ENCODE measurements at regions not wholly inside any gene's neighbourhood (a gene's known extent, or its start where the extent isn't known, plus 50 kb on each side); places are given as distances from the start of the nearest gene placed in this dataset.

DNA sequence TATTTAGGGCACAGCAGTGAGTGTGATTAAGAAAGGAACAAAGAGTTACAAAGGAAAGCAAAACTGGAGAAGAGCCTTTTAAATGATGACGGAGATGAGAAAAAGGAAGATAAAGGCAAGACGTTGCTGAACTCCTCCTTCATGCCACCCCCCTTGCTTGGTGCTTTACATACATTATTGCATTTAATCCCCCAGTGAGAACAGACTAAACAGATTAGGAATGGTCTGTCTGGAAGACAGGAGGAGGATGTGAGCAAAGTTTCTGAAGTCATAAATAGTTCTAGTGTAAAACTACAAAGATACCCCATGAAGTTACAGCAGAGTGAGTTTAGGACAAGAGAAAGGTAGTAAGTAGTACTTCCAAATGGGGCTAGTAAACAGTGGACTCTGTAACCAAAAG is 113.5 kb downstream of the PLCE1 start:
- no peak for FAIRE-seq
- no peak overlapping the region for H3K4me3 ChIP-seq
- DNase-seq, result no peak
- H3K36me3 ChIP-seq, result no peaks in the 10 kb centered on the region
- intact Hi-C loops (cut with DNase I), result no loop called here
- H3K9me3 ChIP-seq, result no peaks in the 10 kb centered on the region
- ATAC-seq, result no peak
- 47 to 48% methylated on average over 2 of the region's 2 CpGs for WGBS, 2 donors
- H3K27ac ChIP-seq, result no peak overlapping the region
- no peaks in the 10 kb centered on the region for H3K27me3 ChIP-seq
- H3K4me1 ChIP-seq, result no peaks in the 10 kb centered on the region
- TF ChIP-seq, protein P1, sequence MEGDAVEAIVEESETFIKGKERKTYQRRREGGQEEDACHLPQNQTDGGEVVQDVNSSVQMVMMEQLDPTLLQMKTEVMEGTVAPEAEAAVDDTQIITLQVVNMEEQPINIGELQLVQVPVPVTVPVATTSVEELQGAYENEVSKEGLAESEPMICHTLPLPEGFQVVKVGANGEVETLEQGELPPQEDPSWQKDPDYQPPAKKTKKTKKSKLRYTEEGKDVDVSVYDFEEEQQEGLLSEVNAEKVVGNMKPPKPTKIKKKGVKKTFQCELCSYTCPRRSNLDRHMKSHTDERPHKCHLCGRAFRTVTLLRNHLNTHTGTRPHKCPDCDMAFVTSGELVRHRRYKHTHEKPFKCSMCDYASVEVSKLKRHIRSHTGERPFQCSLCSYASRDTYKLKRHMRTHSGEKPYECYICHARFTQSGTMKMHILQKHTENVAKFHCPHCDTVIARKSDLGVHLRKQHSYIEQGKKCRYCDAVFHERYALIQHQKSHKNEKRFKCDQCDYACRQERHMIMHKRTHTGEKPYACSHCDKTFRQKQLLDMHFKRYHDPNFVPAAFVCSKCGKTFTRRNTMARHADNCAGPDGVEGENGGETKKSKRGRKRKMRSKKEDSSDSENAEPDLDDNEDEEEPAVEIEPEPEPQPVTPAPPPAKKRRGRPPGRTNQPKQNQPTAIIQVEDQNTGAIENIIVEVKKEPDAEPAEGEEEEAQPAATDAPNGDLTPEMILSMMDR (IDR thresholded peaks at IDR 0.05), result no peak

DNA sequence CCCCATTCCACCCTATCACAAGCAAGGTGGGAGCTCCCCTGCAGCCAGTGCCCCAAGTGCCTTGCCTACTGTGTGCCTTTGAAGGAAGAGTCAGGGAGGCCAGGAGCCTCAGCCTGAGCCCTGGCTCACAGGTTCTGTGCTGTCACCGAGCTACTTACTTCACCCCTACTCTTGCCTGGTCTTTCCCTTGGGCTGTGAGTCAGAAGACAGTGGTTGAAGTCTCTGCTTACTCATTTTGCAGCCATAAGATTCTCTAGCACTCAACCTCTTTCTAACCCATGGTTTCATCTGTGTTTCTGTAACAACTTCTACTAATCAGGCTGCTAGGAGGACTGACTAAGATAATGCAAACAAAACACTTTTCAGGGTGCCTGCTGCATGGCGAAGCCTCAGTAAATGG is 114.5 kb downstream of the PLCE1 start:
- H3K27me3 ChIP-seq, result no peaks in the 10 kb centered on the region
- H3K4me3 ChIP-seq, result no peak overlapping the region
- TF ChIP-seq, protein P1 (IDR thresholded peaks at IDR 0.05), result no peak
- H3K27ac ChIP-seq, result no peak overlapping the region
- FAIRE-seq (no peak), DNase-seq (no peak), ATAC-seq (peak in 1 of 4 donors; percentile 26)
- H3K4me1 ChIP-seq, result no peaks in the 10 kb centered on the region
- 88 to 93% methylated on average over 2 of the region's 2 CpGs for WGBS, 2 donors
- intact Hi-C loops (cut with DNase I), result no loop called here
- H3K9me3 ChIP-seq, result no peaks in the 10 kb centered on the region
- no peaks in the 10 kb centered on the region for H3K36me3 ChIP-seq

DNA sequence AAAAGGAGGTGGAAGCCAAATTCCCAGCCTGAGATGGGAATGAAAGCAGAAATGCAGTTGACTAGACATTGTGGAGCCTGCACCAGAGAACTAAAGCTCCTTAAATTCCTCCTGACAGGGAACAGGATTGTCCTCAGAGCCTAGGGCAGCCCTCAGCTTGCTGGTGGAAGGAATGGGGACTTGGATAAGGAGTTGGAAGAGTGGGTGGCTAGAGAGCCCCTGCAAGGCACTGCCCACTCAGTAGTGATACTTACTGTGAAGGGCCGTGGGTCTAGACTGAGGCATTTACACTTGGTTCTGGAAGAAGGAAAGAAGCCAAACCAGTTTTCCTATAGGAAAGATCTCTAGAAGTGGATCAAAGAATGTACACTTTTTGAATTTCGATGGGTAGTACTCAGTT is 117.6 kb downstream of the PLCE1 start:
- no peak for ATAC-seq
- Histone ChIP-seq H3K36me3 (no peaks in the 10 kb centered on the region), H3K4me1 (no peaks in the 10 kb centered on the region), H3K9me3 (no peaks in the 10 kb centered on the region), H3K4me3 (no peak overlapping the region), H3K27me3 (no peaks in the 10 kb centered on the region), H3K27ac (no peak overlapping the region)
- TF ChIP-seq, protein P1 (IDR thresholded peaks at IDR 0.05), result no peak
- 56 to 71% methylated on average over 2 of the region's 2 CpGs for WGBS, 2 donors
- no peak for FAIRE-seq
- DNase-seq, result no peak
- intact Hi-C loops (cut with DNase I), result no loop called here

DNA sequence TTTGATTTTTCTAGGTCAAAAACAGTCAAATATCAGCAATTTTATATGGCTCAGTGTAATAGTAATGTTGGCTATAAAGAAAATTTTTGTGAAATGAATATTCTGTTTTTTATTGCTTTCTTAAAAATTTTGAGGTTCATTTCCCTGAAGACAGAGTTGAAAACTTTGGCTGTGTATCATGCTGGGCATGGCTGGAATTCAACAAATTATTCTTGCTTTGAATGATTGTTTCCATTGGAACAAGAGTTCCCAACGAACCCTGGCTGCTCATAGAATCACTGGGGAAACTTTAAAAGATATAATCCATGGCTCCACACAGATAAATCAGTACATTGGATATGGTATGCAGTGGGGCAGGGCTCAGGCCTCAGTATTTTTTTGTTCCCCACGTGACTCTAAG is 118.6 kb downstream of the PLCE1 start:
- ATAC-seq (no peak), FAIRE-seq (no peak), DNase-seq (no peak)
- Histone ChIP-seq H3K36me3 (no peaks in the 10 kb centered on the region), H3K4me1 (no peaks in the 10 kb centered on the region), H3K9me3 (no peaks in the 10 kb centered on the region), H3K27ac (no peak overlapping the region), H3K4me3 (no peak overlapping the region), H3K27me3 (no peaks in the 10 kb centered on the region)
- 79 to 85% methylated on average over 2 of the region's 2 CpGs for WGBS, 2 donors
- intact Hi-C loops (cut with DNase I), result no loop called here
- TF ChIP-seq, protein P1 (IDR thresholded peaks at IDR 0.05), result no peak

GRCh38 chr10:94115725-94116124 is 122.0 kb downstream of the PLCE1 start:
- intact Hi-C loops (cut with DNase I), result no loop called here
- Histone ChIP-seq H3K27ac (no peak overlapping the region), H3K27me3 (no peaks in the 10 kb centered on the region), H3K4me1 (no peaks in the 10 kb centered on the region), H3K9me3 (no peaks in the 10 kb centered on the region), H3K4me3 (no peak overlapping the region), H3K36me3 (no peaks in the 10 kb centered on the region)
- ATAC-seq (no peak), DNase-seq (no peak), FAIRE-seq (no peak)
- 82 to 88% methylated on average over 4 of the region's 4 CpGs for WGBS, 2 donors
- TF ChIP-seq, protein P1 (IDR thresholded peaks at IDR 0.05), result no peak
